Mesodermal cell (in vitro differentiated cells): ENCODE measurements at regions not wholly inside any gene's neighbourhood (a gene's known extent, or its start where the extent isn't known, plus 50 kb on each side); places are given as distances from the start of the nearest gene placed in this dataset.
"Not testable (repeated sequence)": the region's sequence is repeated elsewhere in the genome, so short reads cannot be mapped to it uniquely, and the experiment has no call there.

Experiments used
- H3K27ac ChIP-seq: 2 replicates; pipeline ENCODE4 v1.7.0; 2013; ENCODE audit warnings: mild to moderate bottlenecking, low read depth, low read length, moderate library complexity; ENCODE audit not compliant: severe bottlenecking
- H3K36me3 ChIP-seq: 2 replicates; pipeline ENCODE4 v1.7.1; 2013; ENCODE audit warnings: mild to moderate bottlenecking, low read length, moderate library complexity; ENCODE audit not compliant: control insufficient read depth, insufficient read depth
- H3K4me1 ChIP-seq: one replicate; pipeline ENCODE4 v1.7.1; 2013; ENCODE audit warnings: mild to moderate bottlenecking, low read length; ENCODE audit not compliant: insufficient read depth, control insufficient read depth, poor library complexity, severe bottlenecking
- H3K4me3 ChIP-seq: 2 replicates; pipeline ENCODE4 v1.7.0; 2013; ENCODE audit warnings: low read length, control low read depth, mild to moderate bottlenecking; ENCODE audit not compliant: insufficient read depth, poor library complexity, severe bottlenecking; ENCODE audit errors: extremely low read depth
- H3K9me3 ChIP-seq: 2 replicates; pipeline ENCODE4 v1.7.1; 2013; ENCODE audit warnings: mild to moderate bottlenecking, low read length, moderate library complexity; ENCODE audit not compliant: control insufficient read depth
- WGBS, 2 experiments: methylation state at CpG; one replicate each; pipeline ENCODE4 v1.1.5; 2013; ENCODE audit warnings: missing lambda C conversion rate in 2 of 2; ENCODE audit not compliant: insufficient coverage in 2 of 2; 5-methylcytosine and 5-hydroxymethylcytosine counted together

DNA sequence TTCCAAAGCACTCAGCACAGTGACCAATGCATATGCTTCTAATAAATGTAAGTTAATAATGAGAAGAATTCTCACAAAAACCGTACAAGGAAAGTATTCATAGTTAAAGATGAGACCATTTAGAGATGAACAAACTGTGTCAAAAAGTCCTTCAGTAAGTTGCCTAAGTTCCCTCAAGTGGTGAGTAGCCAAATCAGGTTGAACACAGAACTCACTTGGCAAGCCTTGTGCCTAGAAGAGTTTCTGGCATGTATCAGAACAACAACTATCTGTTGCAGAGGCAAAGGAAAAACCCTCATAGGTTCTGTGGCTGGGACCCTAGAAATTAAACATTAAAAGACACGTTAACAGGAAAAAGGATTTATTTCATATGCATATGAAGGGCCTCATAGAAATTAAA is 129.6 kb upstream of the DOK5 start:
- Histone ChIP-seq H3K36me3 (no peaks in the 10 kb centered on the region), H3K4me1 (peaks cover 33% of the 10 kb centered on the region), H3K4me3 (no peak overlapping the region), H3K9me3 (no peaks in the 10 kb centered on the region), H3K27ac (peak overlapping the region; percentile 80)
- 100% methylated on average over 1 of the region's 2 CpGs; no CpG with 5 or more reads in 1 of the 2 experiments for WGBS, 2 experiments

DNA sequence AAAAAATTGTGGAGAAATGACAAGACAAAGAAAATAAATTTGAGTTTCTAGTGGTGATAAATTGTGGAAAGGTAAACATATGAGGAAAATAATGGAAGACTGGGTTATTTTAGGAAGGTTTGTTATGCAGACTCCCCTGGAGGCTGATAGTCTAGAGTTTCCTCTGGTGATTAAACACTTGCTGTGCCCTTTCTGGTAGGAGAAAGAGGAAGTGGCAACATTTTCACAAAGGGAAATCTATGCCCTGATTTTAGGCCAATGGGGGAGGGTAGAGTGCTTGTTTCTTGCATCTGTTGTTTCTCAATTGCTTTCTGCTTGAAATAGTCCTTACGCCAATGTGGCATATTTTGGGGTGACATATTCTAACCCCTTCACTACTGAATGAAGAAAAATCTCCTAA is 129.1 kb upstream of the DOK5 start:
- no CpG with 5 or more reads among the region's 1 CpG for WGBS, 2 experiments
- Histone ChIP-seq H3K9me3 (no peaks in the 10 kb centered on the region), H3K4me3 (no peak overlapping the region), H3K27ac (peak overlapping the region; percentile 80), H3K4me1 (peaks cover 28% of the 10 kb centered on the region), H3K36me3 (no peaks in the 10 kb centered on the region)

DNA sequence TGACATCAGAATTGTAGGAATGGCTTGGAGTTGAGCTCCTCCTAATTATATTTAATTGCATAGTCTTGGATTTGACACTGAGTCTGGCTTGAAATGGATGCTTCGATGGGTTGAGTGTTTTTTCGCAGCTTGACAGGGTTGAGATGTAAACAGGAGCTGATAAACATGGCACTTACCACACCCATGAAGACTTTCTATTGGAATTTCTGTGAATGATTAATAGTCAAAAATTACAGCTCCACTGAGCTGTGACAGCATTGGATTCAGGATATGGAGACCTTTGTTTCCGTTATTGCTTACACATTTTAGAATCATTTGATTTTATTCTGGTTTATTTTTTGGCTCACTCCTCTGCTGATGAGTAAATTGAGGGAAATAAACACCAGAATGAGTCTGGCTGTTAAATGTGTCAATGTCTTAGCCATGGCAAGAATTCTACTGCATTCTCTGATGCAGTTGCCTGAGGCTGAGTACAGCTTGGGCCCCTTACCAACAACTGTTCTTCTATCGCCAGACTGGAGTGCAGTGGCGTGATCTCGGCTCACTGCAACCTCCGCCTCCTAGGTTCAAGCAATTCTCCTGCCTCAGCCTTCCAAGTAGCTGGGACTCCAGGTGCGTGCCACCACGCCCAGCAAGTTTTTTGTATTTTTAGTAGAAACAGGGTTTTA is 128.1 kb upstream of the DOK5 start:
- no peaks in the 10 kb centered on the region for H3K9me3 ChIP-seq
- H3K4me1 ChIP-seq: peaks cover 28% of the 10 kb centered on the region
- H3K36me3 ChIP-seq: no peaks in the 10 kb centered on the region
- 89 to 100% methylated on average over 6 of the region's 9 CpGs for WGBS, 2 experiments
- H3K4me3 ChIP-seq: no peak overlapping the region
- H3K27ac ChIP-seq: no peak overlapping the region

DNA sequence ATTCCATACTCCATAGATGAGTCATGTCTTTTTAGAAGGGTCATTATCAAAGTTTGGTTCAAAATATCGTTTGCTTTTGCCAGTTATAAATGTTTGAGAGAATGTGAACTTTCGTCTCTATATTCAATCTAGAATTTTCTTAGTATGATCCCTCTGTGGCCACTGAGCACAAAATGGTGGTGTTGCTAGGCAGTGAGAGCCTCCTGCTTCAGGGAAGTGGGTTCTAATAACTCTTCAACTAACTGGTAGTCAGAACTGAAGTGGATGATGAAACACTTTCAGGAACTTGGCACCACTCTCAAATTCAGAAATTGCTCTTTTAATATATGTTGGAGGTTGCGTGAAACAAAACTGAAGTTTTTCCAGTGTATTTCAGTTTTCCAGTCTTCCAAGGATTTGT is 125.0 kb upstream of the DOK5 start:
- WGBS, 2 experiments: no CpG with 5 or more reads among the region's 3 CpGs

DNA sequence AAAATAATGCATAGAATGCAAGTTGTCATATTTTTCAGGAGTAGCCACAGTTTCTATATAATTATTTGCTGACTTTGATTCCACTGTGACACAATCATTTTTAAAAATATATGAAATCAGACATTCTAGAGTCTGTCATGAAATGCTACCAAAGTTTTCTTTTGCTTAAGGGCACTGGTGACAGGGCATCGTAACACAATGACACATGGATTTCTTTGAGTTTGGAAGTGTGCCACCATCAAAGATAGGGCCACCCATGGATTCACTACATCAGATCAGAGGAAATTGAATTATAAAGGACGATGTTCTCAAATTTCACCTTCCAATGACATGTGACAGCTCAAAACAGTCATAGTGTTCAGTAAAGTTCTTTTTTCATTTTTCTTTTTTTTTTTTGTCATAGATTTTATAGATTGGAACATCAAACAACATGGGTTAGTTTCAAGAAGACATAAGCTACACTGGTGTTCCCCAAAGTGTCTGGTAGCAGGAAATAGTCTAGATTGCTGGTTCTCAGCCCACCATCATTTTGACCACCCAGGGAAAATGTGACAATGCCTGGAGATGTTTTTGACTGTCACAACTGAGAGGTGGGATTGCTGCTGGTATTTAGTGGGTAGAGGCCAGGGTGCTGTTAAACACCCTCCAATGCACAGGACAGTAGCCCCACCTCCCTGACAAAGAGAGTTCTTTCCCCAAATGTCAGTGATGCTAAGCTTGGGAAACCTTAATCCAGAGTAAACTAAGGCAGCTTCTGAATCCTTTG is 123.8 kb upstream of the DOK5 start:
- Histone ChIP-seq H3K36me3 (no peaks in the 10 kb centered on the region), H3K4me1 (peaks cover 5% of the 10 kb centered on the region), H3K27ac (no peak overlapping the region), H3K4me3 (no peak overlapping the region), H3K9me3 (no peaks in the 10 kb centered on the region)
- WGBS, 2 experiments: 80 to 100% methylated on average over 1 of the region's 2 CpGs

More for the DNA sequence above, 125.0 kb upstream of the DOK5 start:
- Histone ChIP-seq H3K4me3 (no peak overlapping the region), H3K4me1 (peaks cover 15% of the 10 kb centered on the region), H3K9me3 (no peaks in the 10 kb centered on the region), H3K27ac (no peak overlapping the region), H3K36me3 (no peaks in the 10 kb centered on the region)

DNA sequence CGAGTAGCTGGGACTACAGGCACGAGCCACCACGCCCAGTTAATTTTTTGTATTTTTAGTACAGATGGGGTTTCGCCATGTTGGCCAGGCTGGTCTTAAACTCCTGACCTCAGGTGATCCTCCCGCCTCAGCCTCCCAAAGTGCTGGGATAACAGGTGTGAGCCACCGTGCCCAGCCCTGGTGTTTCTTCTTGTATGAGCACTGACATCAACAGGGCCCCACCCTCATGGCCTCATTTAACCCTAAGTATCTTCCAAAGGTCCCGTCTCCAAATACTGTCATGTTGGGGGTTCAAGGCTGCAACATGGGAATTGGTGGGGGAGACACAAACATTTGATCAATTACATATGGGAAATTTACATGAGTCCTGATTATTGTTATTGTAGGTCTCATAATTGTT is 122.9 kb upstream of the DOK5 start:
- 92 to 100% methylated on average over 5 of the region's 7 CpGs for WGBS, 2 experiments
- H3K36me3 ChIP-seq, H3K4me1 ChIP-seq, H3K27ac ChIP-seq, H3K9me3 ChIP-seq, H3K4me3 ChIP-seq: not testable (repeated sequence)

DNA sequence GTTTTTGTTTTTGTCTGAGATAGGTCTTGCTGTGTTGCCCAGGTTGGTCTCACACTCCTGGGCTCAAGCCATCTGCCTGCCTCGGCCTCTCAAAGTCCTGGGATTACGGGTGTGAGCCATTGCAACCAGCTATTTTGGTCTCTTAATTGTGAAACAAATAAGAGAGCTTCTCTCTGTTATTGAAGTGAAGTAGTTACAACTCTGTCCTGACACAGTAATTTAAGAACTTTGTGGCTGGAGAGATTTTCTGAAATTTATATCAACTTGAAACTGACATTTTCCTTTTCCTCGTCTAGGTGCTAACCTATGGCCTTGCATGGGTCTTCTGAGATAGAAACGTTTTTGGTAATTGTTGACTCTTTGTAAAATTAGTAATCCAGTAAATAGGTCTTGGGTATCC is 122.1 kb upstream of the DOK5 start:
- Histone ChIP-seq H3K9me3 (no peaks in the 10 kb centered on the region), H3K27ac (no peak overlapping the region), H3K4me3 (no peak overlapping the region), H3K4me1 (no peaks in the 10 kb centered on the region), H3K36me3 (no peaks in the 10 kb centered on the region)
- WGBS, 2 experiments: 80 to 95% methylated on average over 2 to 4 of the region's 4 CpGs

DNA sequence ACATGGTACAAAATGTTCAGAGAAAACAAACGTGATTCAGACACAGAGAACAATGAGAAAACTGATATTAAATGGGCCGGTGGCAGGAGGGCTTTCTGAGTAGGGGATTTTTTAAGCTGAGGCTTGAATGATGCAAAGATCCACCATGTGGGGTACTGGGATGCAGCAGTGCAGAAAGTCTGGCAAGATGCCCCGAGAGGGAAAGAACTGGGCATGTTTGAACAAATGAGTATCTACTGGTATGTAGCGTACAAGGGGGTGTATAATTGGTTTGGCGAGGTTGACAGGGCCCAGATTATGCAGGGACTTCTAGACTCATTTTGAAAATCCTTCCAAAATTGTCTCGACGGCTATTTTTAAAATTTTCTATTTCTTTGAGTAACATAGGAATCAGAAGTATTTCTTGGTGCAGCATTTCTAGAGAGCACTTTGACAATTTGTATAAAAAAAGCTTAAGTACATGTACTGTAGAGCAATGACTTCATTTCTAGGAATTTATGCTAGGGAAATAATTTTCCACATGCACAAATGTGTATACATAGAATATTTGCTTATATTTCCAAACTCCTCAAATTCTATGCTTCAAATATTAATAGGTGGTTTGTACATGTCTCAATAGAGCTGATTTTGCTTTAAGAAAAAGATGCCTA is 119.6 kb upstream of the DOK5 start:
- H3K27ac ChIP-seq: no peak overlapping the region
- H3K4me3 ChIP-seq: no peak overlapping the region
- H3K36me3 ChIP-seq: no peaks in the 10 kb centered on the region
- WGBS, 2 experiments: 88 to 89% methylated on average over 4 to 5 of the region's 7 CpGs
- H3K9me3 ChIP-seq: no peaks in the 10 kb centered on the region
- no peaks in the 10 kb centered on the region for H3K4me1 ChIP-seq

DNA sequence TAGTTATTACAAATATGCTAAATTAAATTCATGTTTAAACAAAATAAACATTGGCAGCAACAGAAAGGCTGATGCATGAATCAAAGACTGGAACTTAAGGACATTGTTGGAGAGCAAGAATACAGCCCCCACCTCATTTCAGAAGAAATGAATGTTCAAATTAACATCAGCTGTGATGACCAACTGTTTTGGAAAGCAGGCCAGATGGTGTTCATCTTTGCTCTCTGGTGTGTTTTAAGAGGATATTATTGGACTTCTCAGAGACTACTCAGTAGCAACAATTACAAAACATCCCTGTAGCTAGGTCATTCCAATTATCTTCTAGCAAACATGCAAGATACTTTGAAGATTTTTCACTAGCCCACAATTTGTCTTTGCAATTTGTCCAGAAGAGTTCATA is 118.6 kb upstream of the DOK5 start:
- no peak overlapping the region for H3K27ac ChIP-seq
- no peaks in the 10 kb centered on the region for H3K9me3 ChIP-seq
- no peaks in the 10 kb centered on the region for H3K36me3 ChIP-seq
- no peak overlapping the region for H3K4me3 ChIP-seq
- H3K4me1 ChIP-seq: no peaks in the 10 kb centered on the region

DNA sequence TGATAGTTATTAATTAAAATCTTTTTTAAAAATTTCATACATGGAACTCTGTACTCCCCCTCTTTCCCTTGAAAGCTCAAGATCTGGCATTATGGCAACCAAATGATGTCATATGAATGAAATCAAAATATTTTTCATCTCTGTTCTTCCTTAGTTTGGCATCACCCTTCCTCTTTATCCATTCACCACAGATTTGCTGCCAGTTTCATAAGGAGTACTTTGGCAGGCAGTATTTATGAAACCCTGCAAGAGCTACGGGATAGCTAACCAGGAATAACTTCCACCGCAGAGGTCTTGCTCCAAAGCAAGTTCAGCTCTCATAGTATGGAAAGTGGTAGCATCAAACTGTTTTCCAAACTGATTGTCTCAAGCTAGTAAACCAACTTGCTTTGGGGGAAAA is 113.9 kb upstream of the DOK5 start:
- no peaks in the 10 kb centered on the region for H3K36me3 ChIP-seq
- H3K9me3 ChIP-seq: no peaks in the 10 kb centered on the region
- 86% methylated on average over 2 of the region's 2 CpGs; no CpG with 5 or more reads in 1 of the 2 experiments for WGBS, 2 experiments
- H3K4me3 ChIP-seq: no peak overlapping the region
- no peaks in the 10 kb centered on the region for H3K4me1 ChIP-seq
- H3K27ac ChIP-seq: no peak overlapping the region

DNA sequence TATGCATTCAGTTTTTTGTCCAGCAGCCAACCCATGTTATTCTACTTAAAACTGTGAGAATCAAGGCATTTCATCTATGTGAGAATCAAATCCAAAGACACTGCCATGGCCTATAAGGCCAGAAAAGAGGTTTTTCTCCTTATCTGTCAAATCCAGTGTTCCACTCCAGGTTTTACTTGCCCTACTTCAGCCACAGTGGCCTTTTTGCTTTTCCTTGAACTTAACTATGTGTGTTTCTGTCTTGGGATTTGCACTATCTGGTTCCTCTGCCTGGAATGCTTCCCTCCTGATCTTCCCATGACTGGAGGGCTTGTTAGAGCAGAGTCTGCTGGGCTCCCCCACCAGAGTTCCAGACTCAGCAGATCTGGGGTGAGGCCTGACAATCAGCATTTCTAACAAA is 113.1 kb upstream of the DOK5 start:
- Histone ChIP-seq H3K4me3 (no peak overlapping the region), H3K27ac (no peak overlapping the region), H3K9me3 (no peaks in the 10 kb centered on the region), H3K4me1 (no peaks in the 10 kb centered on the region), H3K36me3 (no peaks in the 10 kb centered on the region)
